ENCODE measurements at regions not wholly inside any gene's neighbourhood (a gene's known extent, or its start where the extent isn't known, plus 50 kb on each side); places are given as distances from the start of the nearest gene placed in this dataset.

GRCh38 chr4:156559346-156559745, 412.3 kb downstream of the PDGFC start:
- TF ChIP-seq CTCF (IDR thresholded peaks at IDR 0.05) (no peak), POLR2A (IDR thresholded peaks at IDR 0.05) (no peak)
